ENCODE measurements at regions not wholly inside any gene's neighbourhood (a gene's known extent, or its start where the extent isn't known, plus 50 kb on each side); places are given as distances from the start of the nearest gene placed in this dataset.

- H3K9ac ChIP-seq (ENCODE audit: low read depth, low read length), result no peak overlapping the region
- no peaks in the 10 kb centered on the region for H3K36me3 ChIP-seq (ENCODE audit: insufficient read depth, low read length)
Measured at GRCh38 chr21:16372586-16372985, 642.8 kb downstream of the USP25 start.

GRCh38 chr21:16376673-16377072 is 646.9 kb downstream of the USP25 start:
- Histone ChIP-seq H3K4me1 (ENCODE audit: insufficient read depth, low read length) (no peaks in the 10 kb centered on the region), H3K9ac (ENCODE audit: low read depth, low read length) (no peak overlapping the region), H3K9me3 (ENCODE audit: control insufficient read depth, insufficient read depth, low read length) (no peaks in the 10 kb centered on the region), H3K36me3 (ENCODE audit: insufficient read depth, low read length) (no peaks in the 10 kb centered on the region)

More at GRCh38 chr21:16372586-16372985, 642.8 kb downstream of the USP25 start:
- Histone ChIP-seq H3K9me3 (ENCODE audit: control insufficient read depth, insufficient read depth, low read length) (no peaks in the 10 kb centered on the region), H3K4me1 (ENCODE audit: insufficient read depth, low read length) (no peaks in the 10 kb centered on the region)

- Histone ChIP-seq H3K9ac (ENCODE audit: low read depth, low read length) (no peak overlapping the region), H3K4me1 (ENCODE audit: insufficient read depth, low read length) (no peaks in the 10 kb centered on the region), H3K9me3 (ENCODE audit: control insufficient read depth, insufficient read depth, low read length) (no peaks in the 10 kb centered on the region), H3K36me3 (ENCODE audit: insufficient read depth, low read length) (no peaks in the 10 kb centered on the region)
Measured at GRCh38 chr21:16377120-16377658, 647.4 kb downstream of the USP25 start.

GRCh38 chr21:16377857-16378256 is 648.1 kb downstream of the USP25 start:
- H3K36me3 ChIP-seq (ENCODE audit: insufficient read depth, low read length), result no peaks in the 10 kb centered on the region

GRCh38 chr21:16378525-16378924 is 648.7 kb downstream of the USP25 start:
- H3K36me3 ChIP-seq (ENCODE audit: insufficient read depth, low read length), result no peaks in the 10 kb centered on the region

More at GRCh38 chr21:16377857-16378256, 648.1 kb downstream of the USP25 start:
- no peaks in the 10 kb centered on the region for H3K4me1 ChIP-seq (ENCODE audit: insufficient read depth, low read length)
- H3K9me3 ChIP-seq (ENCODE audit: control insufficient read depth, insufficient read depth, low read length), result no peaks in the 10 kb centered on the region
- H3K9ac ChIP-seq (ENCODE audit: low read depth, low read length), result no peak overlapping the region

GRCh38 chr21:16388291-16388690 is 658.5 kb downstream of the USP25 start:
- no peaks in the 10 kb centered on the region for H3K4me1 ChIP-seq (ENCODE audit: insufficient read depth, low read length)
- H3K36me3 ChIP-seq (ENCODE audit: insufficient read depth, low read length), result no peaks in the 10 kb centered on the region
- H3K9ac ChIP-seq (ENCODE audit: low read depth, low read length), result no peak overlapping the region
- no peaks in the 10 kb centered on the region for H3K9me3 ChIP-seq (ENCODE audit: control insufficient read depth, insufficient read depth, low read length)

More at GRCh38 chr21:16378525-16378924, 648.7 kb downstream of the USP25 start:
- Histone ChIP-seq H3K9ac (ENCODE audit: low read depth, low read length) (no peak overlapping the region), H3K4me1 (ENCODE audit: insufficient read depth, low read length) (no peaks in the 10 kb centered on the region), H3K9me3 (ENCODE audit: control insufficient read depth, insufficient read depth, low read length) (no peaks in the 10 kb centered on the region)

- no peak overlapping the region for H3K9ac ChIP-seq (ENCODE audit: low read depth, low read length)
- H3K36me3 ChIP-seq (ENCODE audit: insufficient read depth, low read length), result no peaks in the 10 kb centered on the region
- H3K9me3 ChIP-seq (ENCODE audit: control insufficient read depth, insufficient read depth, low read length), result no peaks in the 10 kb centered on the region
- no peaks in the 10 kb centered on the region for H3K4me1 ChIP-seq (ENCODE audit: insufficient read depth, low read length)
Measured at GRCh38 chr21:16388911-16389560, 659.3 kb downstream of the USP25 start.

- no peak overlapping the region for H3K9ac ChIP-seq (ENCODE audit: low read depth, low read length)
- no peaks in the 10 kb centered on the region for H3K36me3 ChIP-seq (ENCODE audit: insufficient read depth, low read length)
- no peaks in the 10 kb centered on the region for H3K9me3 ChIP-seq (ENCODE audit: control insufficient read depth, insufficient read depth, low read length)
- no peaks in the 10 kb centered on the region for H3K4me1 ChIP-seq (ENCODE audit: insufficient read depth, low read length)
Measured at GRCh38 chr21:16389643-16390042, 659.9 kb downstream of the USP25 start.

- Histone ChIP-seq H3K9me3 (ENCODE audit: control insufficient read depth, insufficient read depth, low read length) (no peaks in the 10 kb centered on the region), H3K4me1 (ENCODE audit: insufficient read depth, low read length) (no peaks in the 10 kb centered on the region), H3K9ac (ENCODE audit: low read depth, low read length) (no peak overlapping the region), H3K36me3 (ENCODE audit: insufficient read depth, low read length) (no peaks in the 10 kb centered on the region)
Measured at GRCh38 chr21:16395285-16395684, 665.5 kb downstream of the USP25 start.

GRCh38 chr21:16402752-16403151 is 673.0 kb downstream of the USP25 start:
- Histone ChIP-seq H3K4me1 (ENCODE audit: insufficient read depth, low read length) (no peaks in the 10 kb centered on the region), H3K36me3 (ENCODE audit: insufficient read depth, low read length) (no peaks in the 10 kb centered on the region), H3K9ac (ENCODE audit: low read depth, low read length) (no peak overlapping the region), H3K9me3 (ENCODE audit: control insufficient read depth, insufficient read depth, low read length) (no peaks in the 10 kb centered on the region)

- no peaks in the 10 kb centered on the region for H3K4me1 ChIP-seq (ENCODE audit: insufficient read depth, low read length)
- no peaks in the 10 kb centered on the region for H3K36me3 ChIP-seq (ENCODE audit: insufficient read depth, low read length)
- no peaks in the 10 kb centered on the region for H3K9me3 ChIP-seq (ENCODE audit: control insufficient read depth, insufficient read depth, low read length)
- no peak overlapping the region for H3K9ac ChIP-seq (ENCODE audit: low read depth, low read length)
Measured at GRCh38 chr21:16404776-16405175, 675.0 kb downstream of the USP25 start.

- Histone ChIP-seq H3K9ac (ENCODE audit: low read depth, low read length) (no peak overlapping the region), H3K36me3 (ENCODE audit: insufficient read depth, low read length) (no peaks in the 10 kb centered on the region), H3K4me1 (ENCODE audit: insufficient read depth, low read length) (no peaks in the 10 kb centered on the region), H3K9me3 (ENCODE audit: control insufficient read depth, insufficient read depth, low read length) (no peaks in the 10 kb centered on the region)
Measured at GRCh38 chr21:16406355-16406754, 676.6 kb downstream of the USP25 start.

GRCh38 chr21:16407403-16408240 is 677.8 kb downstream of the USP25 start:
- no peaks in the 10 kb centered on the region for H3K9me3 ChIP-seq (ENCODE audit: control insufficient read depth, insufficient read depth, low read length)
- no peaks in the 10 kb centered on the region for H3K4me1 ChIP-seq (ENCODE audit: insufficient read depth, low read length)
- no peaks in the 10 kb centered on the region for H3K36me3 ChIP-seq (ENCODE audit: insufficient read depth, low read length)
- no peak overlapping the region for H3K9ac ChIP-seq (ENCODE audit: low read depth, low read length)

- no peak overlapping the region for H3K9ac ChIP-seq (ENCODE audit: low read depth, low read length)
- H3K9me3 ChIP-seq (ENCODE audit: control insufficient read depth, insufficient read depth, low read length), result no peaks in the 10 kb centered on the region
- no peaks in the 10 kb centered on the region for H3K4me1 ChIP-seq (ENCODE audit: insufficient read depth, low read length)
- no peaks in the 10 kb centered on the region for H3K36me3 ChIP-seq (ENCODE audit: insufficient read depth, low read length)
Measured at GRCh38 chr21:16408280-16408679, 678.5 kb downstream of the USP25 start.

- Histone ChIP-seq H3K9ac (ENCODE audit: low read depth, low read length) (no peak overlapping the region), H3K9me3 (ENCODE audit: control insufficient read depth, insufficient read depth, low read length) (no peaks in the 10 kb centered on the region)
Measured at GRCh38 chr21:16409352-16409751, 679.6 kb downstream of the USP25 start.

More at GRCh38 chr21:16409352-16409751, 679.6 kb downstream of the USP25 start:
- no peaks in the 10 kb centered on the region for H3K4me1 ChIP-seq (ENCODE audit: insufficient read depth, low read length)
- H3K36me3 ChIP-seq (ENCODE audit: insufficient read depth, low read length), result no peaks in the 10 kb centered on the region

Measured in ES-I3 (cell line).